ENCODE measurements at regions not wholly inside any gene's neighbourhood (a gene's known extent, or its start where the extent isn't known, plus 50 kb on each side); places are given as distances from the start of the nearest gene placed in this dataset.

- Histone ChIP-seq H3K27ac (ENCODE audit: low read depth, low read length) (no peak overlapping the region), H3K4me3 (ENCODE audit: low read length) (no peak overlapping the region), H3K4me1 (ENCODE audit: insufficient read depth, low read length) (no peaks in the 10 kb centered on the region), H3K36me3 (ENCODE audit: insufficient read depth, low read length) (no peaks in the 10 kb centered on the region), H3K27me3 (ENCODE audit: insufficient read depth, low read length, poor library complexity, severe bottlenecking) (no peaks in the 10 kb centered on the region), H3K9me3 (ENCODE audit: low read length) (no peaks in the 10 kb centered on the region)
- H3K9me3 Mint-ChIP-seq = peaks cover 3 to 23% (median 4%) of the 10 kb centered on the region in 5 donors
- H3K36me3 Mint-ChIP-seq = no peaks in the 10 kb centered on the region
- H3K4me1 Mint-ChIP-seq = no peaks in the 10 kb centered on the region
- ChIA-PET CTCF (no interaction called here), POLR2A (no interaction called here)
- H3K27ac Mint-ChIP-seq = no peak overlapping the region
- no peak for DNase-seq
- H3K27me3 Mint-ChIP-seq = no peaks in the 10 kb centered on the region
- H3K4me3 Mint-ChIP-seq = no peak overlapping the region
Measured at GRCh38 chr13:85261757-85262346, 537.4 kb downstream of the SLITRK6 start.

GRCh38 chr13:85260896-85261295 is 538.3 kb downstream of the SLITRK6 start:
- ChIA-PET POLR2A (no interaction called here), CTCF (no interaction called here)
- H3K36me3 Mint-ChIP-seq = no peaks in the 10 kb centered on the region
- H3K27me3 Mint-ChIP-seq = no peaks in the 10 kb centered on the region
- no peak overlapping the region for H3K27ac ChIP-seq (ENCODE audit: low read depth, low read length)
- H3K27me3 ChIP-seq (ENCODE audit: insufficient read depth, low read length, poor library complexity, severe bottlenecking) = no peaks in the 10 kb centered on the region
- H3K9me3 ChIP-seq (ENCODE audit: low read length) = no peaks in the 10 kb centered on the region
- H3K4me1 ChIP-seq (ENCODE audit: insufficient read depth, low read length) = no peaks in the 10 kb centered on the region
- DNase-seq = no peak
- peaks cover 2 to 26% (median 4%) of the 10 kb centered on the region in 5 donors for H3K9me3 Mint-ChIP-seq
- no peak overlapping the region for H3K4me3 ChIP-seq (ENCODE audit: low read length)
- no peak overlapping the region for H3K27ac Mint-ChIP-seq
- no peaks in the 10 kb centered on the region for H3K36me3 ChIP-seq (ENCODE audit: insufficient read depth, low read length)
- H3K4me3 Mint-ChIP-seq = no peak overlapping the region
- H3K4me1 Mint-ChIP-seq = no peaks in the 10 kb centered on the region

GRCh38 chr13:85255978-85256377 is 543.2 kb downstream of the SLITRK6 start:
- H3K36me3 ChIP-seq (ENCODE audit: insufficient read depth, low read length) = no peaks in the 10 kb centered on the region
- POLR2A ChIA-PET = no interaction called here
- CTCF ChIA-PET = no interaction called here
- no peaks in the 10 kb centered on the region for H3K36me3 Mint-ChIP-seq
- H3K4me1 Mint-ChIP-seq = no peaks in the 10 kb centered on the region
- no peak overlapping the region for H3K4me3 ChIP-seq (ENCODE audit: low read length)
- H3K27ac Mint-ChIP-seq = no peak overlapping the region
- no peak overlapping the region for H3K27ac ChIP-seq (ENCODE audit: low read depth, low read length)
- no peak for DNase-seq
- no peaks in the 10 kb centered on the region for H3K27me3 ChIP-seq (ENCODE audit: insufficient read depth, low read length, poor library complexity, severe bottlenecking)
- H3K9me3 ChIP-seq (ENCODE audit: low read length) = no peaks in the 10 kb centered on the region
- peaks cover 0 to 27% (median 9%) of the 10 kb centered on the region in 5 donors for H3K9me3 Mint-ChIP-seq
- no peaks in the 10 kb centered on the region for H3K4me1 ChIP-seq (ENCODE audit: insufficient read depth, low read length)
- H3K4me3 Mint-ChIP-seq = no peak overlapping the region
- H3K27me3 Mint-ChIP-seq = no peaks in the 10 kb centered on the region

- H3K27ac ChIP-seq (ENCODE audit: low read depth, low read length) = no peak overlapping the region
- ChIA-PET POLR2A (no interaction called here), CTCF (no interaction called here)
- Mint-ChIP-seq H3K27ac (no peak overlapping the region), H3K4me3 (no peak overlapping the region), H3K27me3 (no peaks in the 10 kb centered on the region), H3K9me3 (peaks cover 0 to 22% (median 9%) of the 10 kb centered on the region in 5 donors), H3K36me3 (no peaks in the 10 kb centered on the region), H3K4me1 (no peaks in the 10 kb centered on the region)
- no peaks in the 10 kb centered on the region for H3K9me3 ChIP-seq (ENCODE audit: low read length)
- no peaks in the 10 kb centered on the region for H3K4me1 ChIP-seq (ENCODE audit: insufficient read depth, low read length)
- H3K27me3 ChIP-seq (ENCODE audit: insufficient read depth, low read length, poor library complexity, severe bottlenecking) = no peaks in the 10 kb centered on the region
- no peak for DNase-seq
- H3K36me3 ChIP-seq (ENCODE audit: insufficient read depth, low read length) = no peaks in the 10 kb centered on the region
- H3K4me3 ChIP-seq (ENCODE audit: low read length) = no peak overlapping the region
Measured at GRCh38 chr13:85254641-85255040, 544.6 kb downstream of the SLITRK6 start.

GRCh38 chr13:85249151-85249550 is 550.1 kb downstream of the SLITRK6 start:
- no peaks in the 10 kb centered on the region for H3K9me3 ChIP-seq (ENCODE audit: low read length)
- Mint-ChIP-seq H3K27ac (no peak overlapping the region), H3K4me1 (no peaks in the 10 kb centered on the region), H3K27me3 (no peaks in the 10 kb centered on the region), H3K36me3 (no peaks in the 10 kb centered on the region), H3K9me3 (peaks cover 2 to 22% (median 8%) of the 10 kb centered on the region in 5 donors), H3K4me3 (no peak overlapping the region)
- no peak overlapping the region for H3K4me3 ChIP-seq (ENCODE audit: low read length)
- CTCF ChIA-PET = no interaction called here
- POLR2A ChIA-PET = no interaction called here
- H3K4me1 ChIP-seq (ENCODE audit: insufficient read depth, low read length) = no peaks in the 10 kb centered on the region
- H3K27me3 ChIP-seq (ENCODE audit: insufficient read depth, low read length, poor library complexity, severe bottlenecking) = no peaks in the 10 kb centered on the region
- H3K27ac ChIP-seq (ENCODE audit: low read depth, low read length) = no peak overlapping the region
- no peaks in the 10 kb centered on the region for H3K36me3 ChIP-seq (ENCODE audit: insufficient read depth, low read length)
- DNase-seq = no peak

GRCh38 chr13:85247780-85248179 is 551.4 kb downstream of the SLITRK6 start:
- no peaks in the 10 kb centered on the region for H3K27me3 ChIP-seq (ENCODE audit: insufficient read depth, low read length, poor library complexity, severe bottlenecking)
- peaks cover 2 to 25% (median 6%) of the 10 kb centered on the region in 5 donors for H3K9me3 Mint-ChIP-seq
- POLR2A ChIA-PET = no interaction called here

GRCh38 chr13:85243831-85244230 is 555.4 kb downstream of the SLITRK6 start:
- Mint-ChIP-seq H3K4me3 (no peak overlapping the region), H3K27me3 (no peaks in the 10 kb centered on the region), H3K36me3 (no peaks in the 10 kb centered on the region), H3K4me1 (no peaks in the 10 kb centered on the region), H3K9me3 (peaks cover 0 to 33% (median 5%) of the 10 kb centered on the region in 5 donors), H3K27ac (no peak overlapping the region)
- Histone ChIP-seq H3K4me3 (ENCODE audit: low read length) (no peak overlapping the region), H3K27me3 (ENCODE audit: insufficient read depth, low read length, poor library complexity, severe bottlenecking) (no peaks in the 10 kb centered on the region), H3K9me3 (ENCODE audit: low read length) (no peaks in the 10 kb centered on the region), H3K36me3 (ENCODE audit: insufficient read depth, low read length) (no peaks in the 10 kb centered on the region), H3K4me1 (ENCODE audit: insufficient read depth, low read length) (no peaks in the 10 kb centered on the region), H3K27ac (ENCODE audit: low read depth, low read length) (no peak overlapping the region)
- POLR2A ChIA-PET = no interaction called here
- CTCF ChIA-PET = no interaction called here
- DNase-seq = no peak

More at GRCh38 chr13:85247780-85248179, 551.4 kb downstream of the SLITRK6 start:
- H3K27ac ChIP-seq (ENCODE audit: low read depth, low read length) = no peak overlapping the region
- Mint-ChIP-seq H3K27ac (no peak overlapping the region), H3K4me1 (no peaks in the 10 kb centered on the region), H3K36me3 (no peaks in the 10 kb centered on the region), H3K27me3 (no peaks in the 10 kb centered on the region), H3K4me3 (no peak overlapping the region)
- H3K9me3 ChIP-seq (ENCODE audit: low read length) = no peaks in the 10 kb centered on the region
- H3K4me1 ChIP-seq (ENCODE audit: insufficient read depth, low read length) = no peaks in the 10 kb centered on the region
- no peaks in the 10 kb centered on the region for H3K36me3 ChIP-seq (ENCODE audit: insufficient read depth, low read length)
- no peak overlapping the region for H3K4me3 ChIP-seq (ENCODE audit: low read length)
- CTCF ChIA-PET = no interaction called here
- DNase-seq = no peak

GRCh38 chr13:85241060-85241459 is 558.2 kb downstream of the SLITRK6 start:
- no peaks in the 10 kb centered on the region for H3K27me3 Mint-ChIP-seq
- no peak for DNase-seq
- H3K9me3 Mint-ChIP-seq = peaks cover 0 to 36% (median 6%) of the 10 kb centered on the region in 5 donors

GRCh38 chr13:85236413-85236812 is 562.8 kb downstream of the SLITRK6 start:
- no peaks in the 10 kb centered on the region for H3K27me3 ChIP-seq (ENCODE audit: insufficient read depth, low read length, poor library complexity, severe bottlenecking)
- Mint-ChIP-seq H3K4me3 (no peak overlapping the region), H3K27ac (no peak overlapping the region), H3K9me3 (peaks cover 0 to 19% (median 3%) of the 10 kb centered on the region in 5 donors), H3K27me3 (no peaks in the 10 kb centered on the region), H3K4me1 (no peaks in the 10 kb centered on the region), H3K36me3 (no peaks in the 10 kb centered on the region)
- H3K4me1 ChIP-seq (ENCODE audit: insufficient read depth, low read length) = no peaks in the 10 kb centered on the region
- ChIA-PET CTCF (no interaction called here), POLR2A (no interaction called here)
- H3K36me3 ChIP-seq (ENCODE audit: insufficient read depth, low read length) = no peaks in the 10 kb centered on the region
- no peak overlapping the region for H3K27ac ChIP-seq (ENCODE audit: low read depth, low read length)
- H3K9me3 ChIP-seq (ENCODE audit: low read length) = no peaks in the 10 kb centered on the region
- DNase-seq = no peak
- no peak overlapping the region for H3K4me3 ChIP-seq (ENCODE audit: low read length)

More at GRCh38 chr13:85241060-85241459, 558.2 kb downstream of the SLITRK6 start:
- Mint-ChIP-seq H3K4me1 (no peaks in the 10 kb centered on the region), H3K4me3 (no peak overlapping the region), H3K36me3 (no peaks in the 10 kb centered on the region), H3K27ac (no peak overlapping the region)
- H3K4me3 ChIP-seq (ENCODE audit: low read length) = no peak overlapping the region
- ChIA-PET POLR2A (no interaction called here), CTCF (no interaction called here)
- no peaks in the 10 kb centered on the region for H3K9me3 ChIP-seq (ENCODE audit: low read length)
- no peak overlapping the region for H3K27ac ChIP-seq (ENCODE audit: low read depth, low read length)
- no peaks in the 10 kb centered on the region for H3K27me3 ChIP-seq (ENCODE audit: insufficient read depth, low read length, poor library complexity, severe bottlenecking)
- H3K36me3 ChIP-seq (ENCODE audit: insufficient read depth, low read length) = no peaks in the 10 kb centered on the region
- H3K4me1 ChIP-seq (ENCODE audit: insufficient read depth, low read length) = no peaks in the 10 kb centered on the region
